ENCODE measurements at regions not wholly inside any gene's neighbourhood (a gene's known extent, or its start where the extent isn't known, plus 50 kb on each side); places are given as distances from the start of the nearest gene placed in this dataset.

GRCh38 chr20:22080985-22081384 lies 375.5 kb downstream of the PAX1 start:
- TF ChIP-seq CTCF (IDR thresholded peaks at IDR 0.05; ENCODE audit: control extremely low read depth, extremely low read depth, low read depth, missing control alignments): no peak
- CTCF ChIA-PET: no interaction called here

DNA sequence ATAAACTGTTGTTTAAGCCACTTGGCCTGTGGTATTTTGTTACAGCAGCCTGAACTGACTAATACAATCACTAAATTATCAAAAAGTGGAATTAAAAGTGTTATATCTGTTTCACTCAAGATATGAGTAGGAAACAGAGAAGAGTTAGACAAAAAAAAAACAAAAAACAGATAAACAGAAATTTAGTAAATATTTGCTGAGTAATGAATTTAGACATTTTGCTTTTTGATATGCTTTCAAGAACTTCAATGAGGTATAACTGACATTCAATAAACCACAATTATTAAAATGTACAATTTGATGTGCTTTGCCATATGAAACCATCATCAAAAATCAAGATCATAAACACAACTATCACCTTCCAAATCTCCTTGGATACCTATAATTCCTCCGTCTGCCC lies 369.2 kb downstream of the PAX1 start:
- no peak for TF ChIP-seq CTCF (IDR thresholded peaks at IDR 0.05; ENCODE audit: control extremely low read depth, extremely low read depth, low read depth, missing control alignments)
- POLR2A ChIA-PET: no interaction called here
- CTCF ChIA-PET: no interaction called here
- no peak for DNase-seq (ENCODE audit: extremely low spot score)

More at GRCh38 chr20:22080985-22081384, 375.5 kb downstream of the PAX1 start:
- DNase-seq (ENCODE audit: extremely low spot score): no peak
- POLR2A ChIA-PET: no interaction called here

DNA sequence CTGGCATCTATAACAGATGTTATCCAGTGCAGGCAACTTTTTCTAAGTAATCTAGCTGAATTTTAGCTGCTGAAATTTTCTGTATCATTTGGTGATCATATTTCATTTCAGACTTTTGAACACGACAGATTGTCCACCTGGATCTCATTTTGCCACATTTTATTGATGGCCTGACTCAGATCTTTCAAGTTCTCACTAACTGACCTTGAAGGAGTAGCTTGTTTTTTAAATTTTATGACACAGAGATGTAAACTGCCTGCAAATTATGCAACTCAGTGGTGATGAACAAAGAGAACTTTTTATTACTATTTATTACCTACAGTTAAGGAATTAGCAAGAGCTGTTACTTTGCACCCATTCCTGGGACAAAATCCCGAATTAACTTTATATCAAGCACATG lies 366.4 kb downstream of the PAX1 start:
- ChIA-PET POLR2A (no interaction called here), CTCF (no interaction called here)
- no peak for DNase-seq (ENCODE audit: extremely low spot score)
- TF ChIP-seq CTCF (IDR thresholded peaks at IDR 0.05; ENCODE audit: control extremely low read depth, extremely low read depth, low read depth, missing control alignments): no peak

DNA sequence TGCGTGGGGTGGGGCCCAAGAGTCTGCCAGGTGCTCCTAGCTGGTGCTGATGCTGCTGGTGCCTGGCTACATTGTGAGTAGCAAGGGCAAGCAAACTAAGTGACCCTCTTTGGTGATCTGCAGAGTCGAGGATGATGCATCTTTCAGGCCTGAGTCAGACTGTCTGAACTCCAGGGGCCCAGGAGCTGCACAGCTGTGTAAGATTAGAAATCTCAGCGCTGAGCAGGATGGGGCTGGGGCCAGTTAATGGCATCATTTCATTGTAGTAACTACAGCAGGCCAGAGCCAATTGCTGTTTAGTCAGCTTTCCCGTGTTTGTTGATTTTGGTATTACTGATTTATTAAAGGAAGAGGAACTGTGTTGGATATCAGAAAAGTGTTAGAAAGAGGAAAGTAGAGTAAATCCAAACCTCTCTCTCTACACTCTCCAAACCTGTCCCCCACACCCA lies 365.2 kb downstream of the PAX1 start:
- DNase-seq (ENCODE audit: extremely low spot score): no peak
- ChIA-PET CTCF (no interaction called here), POLR2A (no interaction called here)
- no peak for TF ChIP-seq CTCF (IDR thresholded peaks at IDR 0.05; ENCODE audit: control extremely low read depth, extremely low read depth, low read depth, missing control alignments)

- TF ChIP-seq CTCF (IDR thresholded peaks at IDR 0.05; ENCODE audit: control extremely low read depth, extremely low read depth, low read depth, missing control alignments): no peak
- POLR2A ChIA-PET: no interaction called here
- CTCF ChIA-PET: interaction anchor here (1.3 kb wide), 1 partner anchor 344 kb away, joined by 3 read pairs; no protein-coding TSS in a partner anchor
- DNase-seq (ENCODE audit: extremely low spot score): no peak
Observed at GRCh38 chr20:22063753-22064152, 358.3 kb downstream of the PAX1 start.

- CTCF ChIA-PET: interaction anchor here (1.3 kb wide), 1 partner anchor 343 kb away, joined by 3 read pairs; no protein-coding TSS in a partner anchor
- TF ChIP-seq CTCF (IDR thresholded peaks at IDR 0.05; ENCODE audit: control extremely low read depth, extremely low read depth, low read depth, missing control alignments): no peak
- DNase-seq (ENCODE audit: extremely low spot score): no peak
- POLR2A ChIA-PET: no interaction called here
Observed at GRCh38 chr20:22062874-22063273, 357.4 kb downstream of the PAX1 start.

DNA sequence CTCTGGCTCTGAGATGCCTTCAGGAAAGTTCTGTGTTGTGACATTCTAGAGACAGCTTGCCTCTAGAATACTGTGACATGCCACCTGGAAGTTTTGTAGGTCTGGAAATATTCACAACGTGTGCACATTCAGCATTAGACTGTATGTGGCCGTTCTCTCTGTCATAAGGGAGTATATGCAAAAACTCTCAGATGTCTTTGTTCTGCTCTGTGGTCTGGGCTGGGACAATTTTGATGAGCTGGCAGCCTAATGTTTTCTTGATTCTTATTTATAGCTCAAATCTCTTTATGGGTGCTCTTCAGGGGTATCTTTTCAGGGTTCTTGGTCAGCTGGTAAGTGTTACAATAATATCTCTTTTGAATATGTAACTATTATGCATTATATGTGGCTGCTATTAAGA lies 355.1 kb downstream of the PAX1 start:
- POLR2A ChIA-PET: no interaction called here
- no peak for TF ChIP-seq CTCF (IDR thresholded peaks at IDR 0.05; ENCODE audit: control extremely low read depth, extremely low read depth, low read depth, missing control alignments)

More for the DNA sequence above, 355.1 kb downstream of the PAX1 start:
- CTCF ChIA-PET: interaction anchor here (0.7 to 1.6 kb wide), 3 partner anchors 9 to 210 kb away, joined by 3 to 6 read pairs (median 3); no protein-coding TSS in a partner anchor
- no peak for DNase-seq (ENCODE audit: extremely low spot score)

All from GM10248 (cell line).